ENCODE measurements at regions not wholly inside any gene's neighbourhood (a gene's known extent, or its start where the extent isn't known, plus 50 kb on each side); places are given as distances from the start of the nearest gene placed in this dataset.

GRCh38 chr2:23323198-23323916 lies 61.6 kb upstream of the KLHL29 start:
- no peak overlapping the region for H3K4me3 ChIP-seq (ENCODE audit: low read depth in 2 of 2, low read length in 2 of 2)
- ChIA-PET POLR2A (no interaction called here), CTCF (no interaction called here)
- DNase-seq (ENCODE audit: low read depth, low spot score) (no peak), ATAC-seq (no peak)
- TF ChIP-seq POLR2AphosphoS5 (IDR thresholded peaks at IDR 0.05; ENCODE audit: low read depth, low read length) (no peak), TCF7L2 (IDR thresholded peaks at IDR 0.05; ENCODE audit: low read depth, low read length) (no peak), REST (IDR thresholded peaks at IDR 0.05; ENCODE audit: insufficient read depth in 1 of 2, low read depth in 2 of 2, low read length in 1 of 2) (no peak), SIN3A (IDR thresholded peaks at IDR 0.05; ENCODE audit: borderline replicate concordance, insufficient read depth, low read depth, low read length) (no peak)
- TF ChIP-seq, protein P1, sequence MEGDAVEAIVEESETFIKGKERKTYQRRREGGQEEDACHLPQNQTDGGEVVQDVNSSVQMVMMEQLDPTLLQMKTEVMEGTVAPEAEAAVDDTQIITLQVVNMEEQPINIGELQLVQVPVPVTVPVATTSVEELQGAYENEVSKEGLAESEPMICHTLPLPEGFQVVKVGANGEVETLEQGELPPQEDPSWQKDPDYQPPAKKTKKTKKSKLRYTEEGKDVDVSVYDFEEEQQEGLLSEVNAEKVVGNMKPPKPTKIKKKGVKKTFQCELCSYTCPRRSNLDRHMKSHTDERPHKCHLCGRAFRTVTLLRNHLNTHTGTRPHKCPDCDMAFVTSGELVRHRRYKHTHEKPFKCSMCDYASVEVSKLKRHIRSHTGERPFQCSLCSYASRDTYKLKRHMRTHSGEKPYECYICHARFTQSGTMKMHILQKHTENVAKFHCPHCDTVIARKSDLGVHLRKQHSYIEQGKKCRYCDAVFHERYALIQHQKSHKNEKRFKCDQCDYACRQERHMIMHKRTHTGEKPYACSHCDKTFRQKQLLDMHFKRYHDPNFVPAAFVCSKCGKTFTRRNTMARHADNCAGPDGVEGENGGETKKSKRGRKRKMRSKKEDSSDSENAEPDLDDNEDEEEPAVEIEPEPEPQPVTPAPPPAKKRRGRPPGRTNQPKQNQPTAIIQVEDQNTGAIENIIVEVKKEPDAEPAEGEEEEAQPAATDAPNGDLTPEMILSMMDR (IDR thresholded peaks at IDR 0.05), result no peak
- H3K27ac ChIP-seq (ENCODE audit: low read length), result no peak overlapping the region
- H3K9me3 ChIP-seq (ENCODE audit: control insufficient read depth, insufficient read depth, low read depth, low read length), result no peaks in the 10 kb centered on the region
- intact Hi-C loops (cut with micrococcal nuclease; ENCODE audit: unreplicated experiment), result no loop called here
- no peaks in the 10 kb centered on the region for H3K36me3 ChIP-seq (ENCODE audit: control insufficient read depth, insufficient read depth, low read length)
- no TSS peak for BruUV-seq (replicated peaks)
- H3K4me1 ChIP-seq (ENCODE audit: control insufficient read depth, insufficient read depth, low read length), result no peaks in the 10 kb centered on the region
- in situ Hi-C loops (cut with HindIII; ENCODE audit: low pct_unique_long_range_greater_than_20kb, low sequenced_read_pairs), result no loop called here
- peaks cover 23% of the 10 kb centered on the region for H3K27me3 ChIP-seq (ENCODE audit: control insufficient read depth, insufficient read depth, low read length)

DNA sequence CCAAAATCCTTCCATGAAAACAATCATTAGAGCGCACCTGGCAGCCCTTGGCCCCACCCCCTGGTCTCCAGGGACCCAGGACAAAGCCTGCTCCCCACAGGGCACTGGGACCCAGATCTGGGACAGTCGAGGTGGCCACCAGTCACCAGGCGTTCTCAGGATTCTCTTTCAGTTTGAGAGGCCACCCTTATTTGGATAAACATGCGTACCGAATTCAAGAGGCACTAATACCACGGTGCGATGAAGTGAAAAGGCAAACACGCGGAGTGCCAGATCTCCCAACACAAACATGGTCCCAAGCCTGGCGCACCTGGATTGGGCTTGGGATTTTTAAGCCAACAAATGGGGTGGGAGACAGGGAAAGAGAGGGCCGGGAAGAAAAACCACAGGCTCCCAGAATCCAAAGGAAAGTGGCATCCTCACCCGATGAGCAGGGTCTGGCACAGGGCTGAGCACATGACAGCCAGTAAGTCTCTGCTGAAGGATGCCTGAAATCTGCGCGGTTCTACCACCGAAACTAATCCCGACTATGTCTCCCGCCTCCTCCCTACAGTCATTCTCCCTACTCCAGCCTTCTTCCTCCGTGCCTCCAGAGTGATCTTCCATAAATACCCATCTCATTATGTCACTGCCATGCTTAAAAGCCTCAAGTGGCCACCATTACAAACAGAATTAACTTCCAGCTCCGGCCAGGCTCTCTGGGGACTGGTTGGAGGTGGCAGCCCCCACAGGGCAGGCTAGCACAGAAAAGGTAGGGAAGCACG lies 60.9 kb upstream of the KLHL29 start:
- ChIA-PET POLR2A (interaction anchor here (0.6 kb wide), 1 partner anchor 216 kb away, joined by 3 read pairs; no protein-coding TSS in a partner anchor), CTCF (no interaction called here)
- Histone ChIP-seq H3K27me3 (ENCODE audit: control insufficient read depth, insufficient read depth, low read length) (peaks cover 21% of the 10 kb centered on the region), H3K27ac (ENCODE audit: low read length) (no peak overlapping the region), H3K4me3 (ENCODE audit: low read depth in 2 of 2, low read length in 2 of 2) (no peak overlapping the region), H3K9me3 (ENCODE audit: control insufficient read depth, insufficient read depth, low read depth, low read length) (no peaks in the 10 kb centered on the region), H3K36me3 (ENCODE audit: control insufficient read depth, insufficient read depth, low read length) (no peaks in the 10 kb centered on the region), H3K4me1 (ENCODE audit: control insufficient read depth, insufficient read depth, low read length) (no peaks in the 10 kb centered on the region)
- intact Hi-C loops (cut with micrococcal nuclease; ENCODE audit: unreplicated experiment) (no loop called here), in situ Hi-C loops (cut with HindIII; ENCODE audit: low pct_unique_long_range_greater_than_20kb, low sequenced_read_pairs) (no loop called here)
- DNase-seq (ENCODE audit: low read depth, low spot score), result no peak
- TF ChIP-seq SIN3A (IDR thresholded peaks at IDR 0.05; ENCODE audit: borderline replicate concordance, insufficient read depth, low read depth, low read length) (no peak), TCF7L2 (IDR thresholded peaks at IDR 0.05; ENCODE audit: low read depth, low read length) (no peak), REST (IDR thresholded peaks at IDR 0.05; ENCODE audit: insufficient read depth in 1 of 2, low read depth in 2 of 2, low read length in 1 of 2) (no peak), POLR2AphosphoS5 (IDR thresholded peaks at IDR 0.05; ENCODE audit: low read depth, low read length) (no peak)
- TF ChIP-seq, protein P1 (IDR thresholded peaks at IDR 0.05), result no peak
- ATAC-seq, result no peak
- BruUV-seq (replicated peaks), result no TSS peak

Measured in Panc1 (cell line).